Peyer's patch (tissue), 4 donors: ENCODE measurements at regions not wholly inside any gene's neighbourhood (a gene's known extent, or its start where the extent isn't known, plus 50 kb on each side); places are given as distances from the start of the nearest gene placed in this dataset.

Experiments used
- POLR2A ChIP-seq, 2 donors: fragments of 450-650 bp; IDR thresholded peaks; one replicate each; pipeline ENCODE4 v1.5.1; 2017; ENCODE audit warnings: antibody characterized with exemption in 2 of 2, mild to moderate bottlenecking in 2 of 2, moderate library complexity in 2 of 2
- TF ChIP-seq, protein P1 (sequence below), 6 experiments: fragments of 450-650 bp in 4 of 6; fragments of 200-600 bp in 2 of 6; sonication (generic) in 1 of 6; IDR thresholded peaks; one replicate each; pipeline ENCODE4 v1.5.1; 2017 to 2019; ENCODE audit warnings: antibody characterized with exemption in 6 of 6, mild to moderate bottlenecking in 3 of 6, moderate library complexity in 1 of 6

DNA sequence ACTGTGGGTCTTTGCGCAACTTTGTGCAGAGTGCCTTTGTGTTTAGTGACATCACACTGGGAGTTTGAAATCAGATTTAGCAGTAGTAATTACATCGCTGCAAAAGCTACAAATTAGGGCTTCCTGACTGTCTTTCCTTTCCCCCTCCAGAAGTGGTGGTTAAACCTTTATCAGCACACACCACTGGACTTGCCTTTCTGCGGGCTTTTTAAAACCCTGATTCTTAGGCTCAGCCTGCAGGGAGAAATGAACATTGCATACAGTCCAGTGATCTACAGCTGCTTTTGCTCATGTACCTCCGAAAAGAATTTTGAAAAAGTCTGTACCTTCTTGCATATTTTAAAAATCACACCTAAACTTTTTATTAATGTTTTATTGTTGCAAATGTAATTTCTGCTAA lies 219.7 kb upstream of the NAALADL2 start:
- no peak for TF ChIP-seq POLR2A (IDR thresholded peaks at IDR 0.05)
- TF ChIP-seq, protein P1, sequence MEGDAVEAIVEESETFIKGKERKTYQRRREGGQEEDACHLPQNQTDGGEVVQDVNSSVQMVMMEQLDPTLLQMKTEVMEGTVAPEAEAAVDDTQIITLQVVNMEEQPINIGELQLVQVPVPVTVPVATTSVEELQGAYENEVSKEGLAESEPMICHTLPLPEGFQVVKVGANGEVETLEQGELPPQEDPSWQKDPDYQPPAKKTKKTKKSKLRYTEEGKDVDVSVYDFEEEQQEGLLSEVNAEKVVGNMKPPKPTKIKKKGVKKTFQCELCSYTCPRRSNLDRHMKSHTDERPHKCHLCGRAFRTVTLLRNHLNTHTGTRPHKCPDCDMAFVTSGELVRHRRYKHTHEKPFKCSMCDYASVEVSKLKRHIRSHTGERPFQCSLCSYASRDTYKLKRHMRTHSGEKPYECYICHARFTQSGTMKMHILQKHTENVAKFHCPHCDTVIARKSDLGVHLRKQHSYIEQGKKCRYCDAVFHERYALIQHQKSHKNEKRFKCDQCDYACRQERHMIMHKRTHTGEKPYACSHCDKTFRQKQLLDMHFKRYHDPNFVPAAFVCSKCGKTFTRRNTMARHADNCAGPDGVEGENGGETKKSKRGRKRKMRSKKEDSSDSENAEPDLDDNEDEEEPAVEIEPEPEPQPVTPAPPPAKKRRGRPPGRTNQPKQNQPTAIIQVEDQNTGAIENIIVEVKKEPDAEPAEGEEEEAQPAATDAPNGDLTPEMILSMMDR (IDR thresholded peaks at IDR 0.05) = no peak
